H9 (cell line): ENCODE measurements at regions not wholly inside any gene's neighbourhood (a gene's known extent, or its start where the extent isn't known, plus 50 kb on each side); places are given as distances from the start of the nearest gene placed in this dataset.

ENCODE experiments used
- DNase-seq: peaks from one replicate; pipeline ENCODE4 v3.0.0-alpha.2; 2017
- H2AFZ ChIP-seq: one replicate; pipeline ENCODE4 v1.6.1; 2013; ENCODE audit warnings: mild to moderate bottlenecking, low read length, control low read depth, moderate library complexity
- H2AK5ac ChIP-seq: 2 replicates; pipeline ENCODE4 v1.6.1; 2013; ENCODE audit warnings: low read length, control low read depth, mixed read lengths; ENCODE audit not compliant: insufficient read length
- H2BK120ac ChIP-seq: one replicate; pipeline ENCODE4 v1.6.1; 2013; ENCODE audit warnings: low read depth, mild to moderate bottlenecking, low read length, control low read depth, inconsistent platforms; ENCODE audit not compliant: poor library complexity, severe bottlenecking
- H2BK12ac ChIP-seq: 2 replicates; pipeline ENCODE4 v1.6.1; 2013; ENCODE audit warnings: low read length, control low read depth, mixed read lengths, low read depth; ENCODE audit not compliant: insufficient read length
- H2BK15ac ChIP-seq: 2 replicates; pipeline ENCODE4 v1.6.1; 2013; ENCODE audit warnings: low read depth, low read length, control low read depth
- H2BK20ac ChIP-seq: one replicate; pipeline ENCODE4 v1.6.1; 2013; ENCODE audit warnings: low read depth, mild to moderate bottlenecking, low read length, control low read depth, inconsistent platforms; ENCODE audit not compliant: poor library complexity, severe bottlenecking
- H2BK5ac ChIP-seq: 2 replicates; pipeline ENCODE4 v1.6.1; 2013; ENCODE audit warnings: low read length, control low read depth, mixed read lengths; ENCODE audit not compliant: insufficient read length
- H3K14ac ChIP-seq: 2 replicates; pipeline ENCODE4 v1.6.1; 2013; ENCODE audit warnings: low read length, control low read depth; ENCODE audit not compliant: insufficient read depth
- H3K18ac ChIP-seq: 2 replicates; pipeline ENCODE4 v1.6.1; 2013; ENCODE audit warnings: low read depth, mild to moderate bottlenecking, mixed read lengths, low read length, control low read depth; ENCODE audit not compliant: insufficient read length
- H3K23ac ChIP-seq: 2 replicates; pipeline ENCODE4 v1.6.1; 2013; ENCODE audit warnings: low read length, control low read depth, mixed read lengths, low read depth; ENCODE audit not compliant: insufficient read length
- H3K23me2 ChIP-seq: 2 replicates; pipeline ENCODE4 v1.6.1; 2013; ENCODE audit warnings: low read depth, mild to moderate bottlenecking, mixed read lengths, low read length, control low read depth; ENCODE audit not compliant: insufficient read length, poor library complexity, severe bottlenecking
- H3K27ac ChIP-seq: 2 replicates; pipeline ENCODE4 v1.5.1; 2013; ENCODE audit warnings: low read length, control low read depth, mixed read lengths, low read depth; ENCODE audit not compliant: insufficient read length
- H3K27me3 ChIP-seq: 2 replicates; pipeline ENCODE4 v1.6.1; 2013; ENCODE audit warnings: low read length, control low read depth, inconsistent platforms; ENCODE audit not compliant: insufficient read depth
- H3K4ac ChIP-seq: 2 replicates; pipeline ENCODE4 v1.6.1; 2013; ENCODE audit warnings: low read depth, mild to moderate bottlenecking, control low read depth, inconsistent platforms, low read length, moderate library complexity
- H3K4me1 ChIP-seq: 2 replicates; pipeline ENCODE4 v1.6.1; 2013; ENCODE audit warnings: low read length, control low read depth, inconsistent platforms; ENCODE audit not compliant: insufficient read depth
- H3K4me2 ChIP-seq: 2 replicates; pipeline ENCODE4 v1.6.1; 2013; ENCODE audit warnings: low read length, control low read depth, mixed read lengths; ENCODE audit not compliant: insufficient read length, insufficient read depth
- H3K56ac ChIP-seq: 2 replicates; pipeline ENCODE4 v1.6.1; 2013; ENCODE audit warnings: low read depth, mild to moderate bottlenecking, mixed read lengths, low read length, control low read depth; ENCODE audit not compliant: insufficient read length
- H3K79me1 ChIP-seq: 2 replicates; pipeline ENCODE4 v1.6.1; 2013; ENCODE audit warnings: low read depth, mild to moderate bottlenecking, moderate library complexity, low read length, control low read depth, inconsistent platforms; ENCODE audit not compliant: insufficient read depth, poor library complexity, severe bottlenecking
- H3K79me2 ChIP-seq: 2 replicates; pipeline ENCODE4 v1.6.1; 2013; ENCODE audit warnings: low read length, control low read depth, inconsistent platforms; ENCODE audit not compliant: insufficient read depth
- H3K9ac ChIP-seq: 2 replicates; pipeline ENCODE4 v1.6.1; 2013; ENCODE audit warnings: low read length, control low read depth, mixed read lengths; ENCODE audit not compliant: insufficient read length; ENCODE audit errors: extremely low read depth
- H3K9me3 ChIP-seq: one replicate; pipeline ENCODE4 v1.6.1; 2013; ENCODE audit warnings: low read depth, low read length, inconsistent platforms; ENCODE audit not compliant: control insufficient read depth
- H3T11ph ChIP-seq: one replicate; pipeline ENCODE4 v1.6.1; 2013; ENCODE audit warnings: mild to moderate bottlenecking, low read length, control low read depth, inconsistent platforms
- H4K20me1 ChIP-seq: one replicate; pipeline ENCODE4 v1.6.1; 2013; ENCODE audit not compliant: control insufficient read depth, insufficient read length, insufficient read depth
- H4K5ac ChIP-seq: 2 replicates; pipeline ENCODE4 v1.6.1; 2013; ENCODE audit warnings: low read depth, mild to moderate bottlenecking, mixed read lengths, low read length, control low read depth; ENCODE audit not compliant: insufficient read length
- H4K8ac ChIP-seq: replicated peaks from 2 replicates; pipeline ENCODE4 v1.6.1; 2013; ENCODE audit warnings: low read length, control low read depth, mixed read lengths, low read depth; ENCODE audit not compliant: insufficient read length
- H4K91ac ChIP-seq: 2 replicates; pipeline ENCODE4 v1.6.1; 2013; ENCODE audit warnings: low read depth, mild to moderate bottlenecking, moderate library complexity, mixed read lengths, low read length, control low read depth; ENCODE audit not compliant: insufficient read length
- H3K27ac Mint-ChIP-seq, 3 experiments: 2 replicates in 2 of 3; 3 replicates in 1 of 3; pipeline ENCODE4 v1.8.0; 2020 to 2021; ENCODE audit warnings: mixed read lengths in 3 of 3, mild to moderate bottlenecking in 1 of 3, moderate library complexity in 1 of 3
- H3K27me3 Mint-ChIP-seq: 2 replicates; pipeline ENCODE4 v1.8.0; 2021; ENCODE audit warnings: low read depth, mild to moderate bottlenecking, moderate library complexity, mixed read lengths
- H3K36me3 Mint-ChIP-seq, 3 experiments: 2 replicates in 2 of 3; 3 replicates in 1 of 3; pipeline ENCODE4 v1.8.0; 2020 to 2021; ENCODE audit warnings: low read depth in 3 of 3, mixed read lengths in 3 of 3; ENCODE audit not compliant: insufficient read depth in 1 of 3
- H3K4me1 Mint-ChIP-seq, 2 experiments: 2 replicates each; pipeline ENCODE4 v1.8.0; 2020; ENCODE audit warnings: mixed read lengths in 2 of 2
- H3K4me3 Mint-ChIP-seq, 2 experiments: 2 replicates in 1 of 2; 3 replicates in 1 of 2; pipeline ENCODE4 v1.8.0; 2020 to 2021; ENCODE audit warnings: mild to moderate bottlenecking in 2 of 2, mixed read lengths in 2 of 2, moderate library complexity in 1 of 2
- H3K9me3 Mint-ChIP-seq, 2 experiments: 2 replicates in 1 of 2; 3 replicates in 1 of 2; pipeline ENCODE4 v1.8.0; 2020; ENCODE audit warnings: mild to moderate bottlenecking in 2 of 2, mixed read lengths in 2 of 2, moderate library complexity in 1 of 2
- WGBS: extraction: QIAGEN DNeasy Blood & Tissue Kit; methylation state at CpG from one replicate; pipeline ENCODE4 v1.1.7; 2013; ENCODE audit warnings: missing lambda C conversion rate, low lambda C conversion rate, mixed read lengths; ENCODE audit not compliant: insufficient read length; ENCODE audit errors: extremely low coverage; 5-methylcytosine and 5-hydroxymethylcytosine counted together
- TF ChIP-seq, protein P1 (sequence below): fragments of 200-600 bp; sonication (generic); conservative IDR thresholded peaks from 3 replicates; pipeline ENCODE4 v1.8.0; 2021; ENCODE audit warnings: antibody characterized with exemption, mild to moderate bottlenecking

DNA sequence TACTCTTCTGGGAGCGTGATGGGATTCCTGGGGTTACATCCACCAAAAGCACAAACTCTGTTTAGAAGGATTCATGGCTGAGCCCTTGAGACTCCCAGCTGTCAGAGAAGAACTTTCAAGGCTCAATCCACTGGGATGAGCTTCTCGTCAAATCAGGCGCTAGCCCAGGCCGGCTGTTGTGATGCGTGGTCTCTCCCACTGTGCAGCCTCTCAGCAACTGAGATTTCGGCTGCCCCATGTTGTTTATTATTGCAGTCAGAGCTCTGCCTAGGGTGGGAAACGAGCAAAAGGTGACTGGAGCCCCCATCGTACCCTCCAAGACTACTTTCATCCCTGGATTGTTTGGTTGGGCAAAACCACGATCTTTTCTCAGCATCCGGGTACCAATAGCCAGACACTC lies 251.6 kb downstream of the ETS1 start:
- H3K4me3 Mint-ChIP-seq = no peak overlapping the region
- Histone ChIP-seq H2BK20ac (no peak overlapping the region), H2AFZ (no peak overlapping the region), H2BK5ac (no peak overlapping the region), H3K27me3 (no peaks in the 10 kb centered on the region), H3K79me2 (no peaks in the 10 kb centered on the region), H3K27ac (no peak overlapping the region), H3K79me1 (no peaks in the 10 kb centered on the region), H3K9me3 (no peaks in the 10 kb centered on the region), H3K4me2 (no peak overlapping the region), H2BK12ac (no peak overlapping the region), H2BK120ac (no peak overlapping the region), H4K91ac (no peak overlapping the region), H4K20me1 (no peaks in the 10 kb centered on the region), H3K56ac (no peak overlapping the region), H3K23ac (no peak overlapping the region), H3K9ac (no peak overlapping the region), H3K4ac (no peak overlapping the region), H3K18ac (no peak overlapping the region), H4K8ac (no peak overlapping the region), H3K23me2 (no peaks in the 10 kb centered on the region), H2AK5ac (no peak overlapping the region), H3K4me1 (no peaks in the 10 kb centered on the region), H3K14ac (no peak overlapping the region), H3T11ph (no peak overlapping the region), H4K5ac (no peak overlapping the region), H2BK15ac (no peak overlapping the region)
- TF ChIP-seq, protein P1, sequence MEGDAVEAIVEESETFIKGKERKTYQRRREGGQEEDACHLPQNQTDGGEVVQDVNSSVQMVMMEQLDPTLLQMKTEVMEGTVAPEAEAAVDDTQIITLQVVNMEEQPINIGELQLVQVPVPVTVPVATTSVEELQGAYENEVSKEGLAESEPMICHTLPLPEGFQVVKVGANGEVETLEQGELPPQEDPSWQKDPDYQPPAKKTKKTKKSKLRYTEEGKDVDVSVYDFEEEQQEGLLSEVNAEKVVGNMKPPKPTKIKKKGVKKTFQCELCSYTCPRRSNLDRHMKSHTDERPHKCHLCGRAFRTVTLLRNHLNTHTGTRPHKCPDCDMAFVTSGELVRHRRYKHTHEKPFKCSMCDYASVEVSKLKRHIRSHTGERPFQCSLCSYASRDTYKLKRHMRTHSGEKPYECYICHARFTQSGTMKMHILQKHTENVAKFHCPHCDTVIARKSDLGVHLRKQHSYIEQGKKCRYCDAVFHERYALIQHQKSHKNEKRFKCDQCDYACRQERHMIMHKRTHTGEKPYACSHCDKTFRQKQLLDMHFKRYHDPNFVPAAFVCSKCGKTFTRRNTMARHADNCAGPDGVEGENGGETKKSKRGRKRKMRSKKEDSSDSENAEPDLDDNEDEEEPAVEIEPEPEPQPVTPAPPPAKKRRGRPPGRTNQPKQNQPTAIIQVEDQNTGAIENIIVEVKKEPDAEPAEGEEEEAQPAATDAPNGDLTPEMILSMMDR = no peak
- peak overlapping the region in 1 of 3 experiments; percentile 74; a peak in 2 of 7 replicates for H3K27ac Mint-ChIP-seq
- H3K36me3 Mint-ChIP-seq = no peaks in the 10 kb centered on the region
- no CpG with 5 or more reads among the region's 10 CpGs for WGBS
- no peak for DNase-seq
- no peaks in the 10 kb centered on the region for H3K9me3 Mint-ChIP-seq
- peaks cover 11 to 22% of the 10 kb centered on the region in 2 experiments for H3K4me1 Mint-ChIP-seq
- H3K27me3 Mint-ChIP-seq = no peaks in the 10 kb centered on the region; the same call in 1 of the 2 replicates
